ENCODE measurements at regions not wholly inside any gene's neighbourhood (a gene's known extent, or its start where the extent isn't known, plus 50 kb on each side); places are given as distances from the start of the nearest gene placed in this dataset.

- no peak for DNase-seq (ENCODE audit: extremely low spot score, insufficient read length, low read depth)
- no peak for FAIRE-seq
These were observed 408.9 kb upstream of the MPDZ start for GRCh38 chr9:13688223-13688989.

- DNase-seq (ENCODE audit: extremely low spot score, insufficient read length, low read depth): no peak
- no peak for FAIRE-seq
These were observed 405.2 kb upstream of the MPDZ start for GRCh38 chr9:13684656-13685055.

DNA sequence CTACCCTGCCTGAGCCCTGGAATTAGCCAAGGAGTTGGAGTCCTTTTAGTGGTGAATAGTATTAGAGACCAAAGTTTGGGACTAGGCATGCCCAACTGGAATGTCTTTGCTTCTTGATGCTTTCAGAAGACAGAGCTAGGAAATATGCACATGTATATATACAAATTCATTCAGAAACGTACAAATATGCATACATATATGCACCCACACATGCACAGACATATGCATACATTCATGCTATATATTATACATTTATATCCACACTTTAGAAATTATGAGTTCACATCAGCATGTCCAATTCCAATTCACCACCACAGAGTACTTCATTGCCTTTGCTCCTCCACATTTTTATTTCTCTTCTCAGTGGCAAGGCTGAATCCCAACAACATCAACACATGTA is 398.3 kb upstream of the MPDZ start:
- FAIRE-seq: no peak
- DNase-seq (ENCODE audit: extremely low spot score, insufficient read length, low read depth): no peak

- no peak for DNase-seq (ENCODE audit: extremely low spot score, insufficient read length, low read depth)
- no peak for FAIRE-seq
These were observed 396.1 kb upstream of the MPDZ start for GRCh38 chr9:13675638-13676000.

DNA sequence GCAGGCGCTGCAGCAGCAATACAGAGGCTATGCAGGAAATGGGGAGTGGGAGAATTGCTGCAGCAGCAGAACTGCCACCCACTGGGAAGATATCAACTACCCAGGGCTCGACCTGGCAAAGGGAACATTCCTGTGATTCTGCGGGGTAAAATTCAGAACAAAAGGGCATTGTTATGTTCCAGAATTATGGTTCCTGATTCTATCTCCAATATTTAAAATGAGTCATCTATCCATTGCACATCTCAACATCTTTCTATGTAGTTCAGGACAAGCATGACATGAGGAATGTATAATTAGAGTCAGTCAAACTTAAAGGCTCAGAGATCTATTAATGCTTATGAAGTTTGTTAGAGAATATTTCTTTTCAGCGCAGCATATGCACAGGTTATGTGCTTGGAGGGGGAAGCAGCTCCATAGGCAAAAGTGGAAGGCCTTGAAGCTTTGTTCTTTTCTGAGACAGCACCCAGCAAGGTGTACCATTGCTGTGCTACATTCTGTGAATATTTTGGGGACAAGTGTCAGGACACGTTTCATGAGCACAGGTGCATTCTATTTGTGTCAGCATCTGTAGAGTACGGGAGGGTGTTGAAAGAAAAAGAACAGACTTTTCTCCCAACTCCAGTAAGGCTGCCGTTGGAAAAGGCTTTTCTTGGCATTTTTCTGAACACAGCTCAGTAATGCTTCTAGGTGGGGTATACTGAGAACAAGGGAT is 395.6 kb upstream of the MPDZ start:
- FAIRE-seq: no peak
- no peak for DNase-seq (ENCODE audit: extremely low spot score, insufficient read length, low read depth)

DNA sequence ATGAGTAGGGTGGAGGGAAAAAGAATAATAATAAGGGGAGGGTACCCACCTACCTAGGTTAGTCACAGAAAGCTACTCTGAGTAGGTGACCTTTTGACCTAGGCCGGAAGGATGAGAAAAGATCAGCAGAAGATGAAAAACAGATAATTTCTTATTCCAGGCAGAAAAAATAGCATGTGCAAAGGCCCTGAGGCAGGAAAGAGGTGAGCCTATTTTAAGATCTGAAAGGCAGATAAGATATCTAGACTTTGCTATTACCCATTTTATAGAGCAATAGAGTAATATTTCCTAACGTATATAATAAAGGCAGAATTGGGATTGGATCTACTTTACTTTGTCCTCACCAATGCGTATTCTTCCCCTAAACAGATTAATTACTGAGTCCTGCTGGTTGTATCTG is 393.9 kb upstream of the MPDZ start:
- no peak for FAIRE-seq
- no peak for DNase-seq (ENCODE audit: extremely low spot score, insufficient read length, low read depth)

- FAIRE-seq: no peak
- DNase-seq (ENCODE audit: extremely low spot score, insufficient read length, low read depth): no peak
These were observed 386.1 kb upstream of the MPDZ start for GRCh38 chr9:13665418-13666066.

DNA sequence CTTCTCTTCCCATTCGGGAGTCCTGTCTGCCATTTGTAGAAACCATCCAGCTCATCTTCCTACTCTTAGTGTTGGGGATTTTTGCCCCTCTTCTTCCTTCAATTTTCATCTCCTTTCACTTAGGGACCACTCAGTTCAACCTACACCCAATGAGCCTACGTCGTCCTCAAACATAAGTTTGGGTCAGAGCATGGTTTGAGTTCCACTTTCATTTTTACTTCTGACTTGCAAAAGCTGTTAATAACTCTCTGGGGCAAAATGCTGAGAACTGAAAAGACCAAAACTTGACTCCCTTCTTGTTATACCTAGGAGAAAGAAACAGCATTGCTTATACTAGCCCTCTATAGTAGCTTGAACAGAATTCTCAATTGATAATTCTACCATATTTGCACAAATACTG is 381.5 kb upstream of the MPDZ start:
- no peak for FAIRE-seq

DNA sequence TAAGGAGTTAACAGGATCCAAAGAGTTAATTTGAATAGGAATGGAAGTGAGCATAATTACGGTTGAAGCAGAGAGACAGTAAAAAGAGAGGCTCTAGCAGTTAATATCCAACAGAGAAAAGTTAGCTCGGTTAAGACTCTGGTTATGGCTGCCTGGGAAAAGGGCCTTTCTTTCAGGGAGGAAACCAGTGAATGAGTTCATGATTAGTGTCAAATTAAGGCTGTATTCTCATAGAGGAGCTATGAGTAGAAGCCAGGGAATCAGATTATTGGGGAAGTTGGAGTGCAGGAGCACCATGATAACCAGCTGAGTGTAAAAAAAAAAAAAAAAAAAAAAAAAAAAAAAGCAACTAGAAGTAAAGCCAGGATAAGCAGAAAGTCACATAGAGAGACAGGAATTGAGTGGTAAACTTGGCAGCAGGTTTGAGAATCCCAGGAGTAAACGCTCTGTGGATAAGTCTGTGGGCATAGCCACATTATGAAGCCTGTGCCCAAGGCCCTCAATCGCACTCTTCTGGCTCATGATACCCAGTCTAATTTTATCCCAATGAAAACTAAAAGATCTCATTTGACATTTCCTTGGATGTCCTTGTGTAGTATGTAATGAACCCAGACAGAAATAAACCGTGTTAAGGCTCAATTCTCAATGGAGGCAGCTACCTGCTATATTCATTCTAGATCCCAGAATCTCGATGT is 372.6 kb upstream of the MPDZ start:
- no peak for DNase-seq (ENCODE audit: extremely low spot score, insufficient read length, low read depth)
- FAIRE-seq: no peak

More for the DNA sequence above, 381.5 kb upstream of the MPDZ start:
- DNase-seq (ENCODE audit: extremely low spot score, insufficient read length, low read depth): no peak

GRCh38 chr9:13651526-13651925 is 372.0 kb upstream of the MPDZ start:
- FAIRE-seq (no peak), DNase-seq (ENCODE audit: extremely low spot score, insufficient read length, low read depth) (no peak)

- no peak for FAIRE-seq
- no peak for DNase-seq (ENCODE audit: extremely low spot score, insufficient read length, low read depth)
These were observed 369.2 kb upstream of the MPDZ start for GRCh38 chr9:13648676-13649075.

GRCh38 chr9:13648068-13648467 is 368.6 kb upstream of the MPDZ start:
- FAIRE-seq (no peak), DNase-seq (ENCODE audit: extremely low spot score, insufficient read length, low read depth) (no peak)

GRCh38 chr9:13646500-13647021 is 367.1 kb upstream of the MPDZ start:
- no peak for FAIRE-seq
- DNase-seq (ENCODE audit: extremely low spot score, insufficient read length, low read depth): no peak

GRCh38 chr9:13645557-13645956 is 366.1 kb upstream of the MPDZ start:
- DNase-seq (ENCODE audit: extremely low spot score, insufficient read length, low read depth) (no peak), FAIRE-seq (no peak)

- no peak for FAIRE-seq
- no peak for DNase-seq (ENCODE audit: extremely low spot score, insufficient read length, low read depth)
These were observed 365.2 kb upstream of the MPDZ start for GRCh38 chr9:13644675-13645074.

- no peak for FAIRE-seq
- no peak for DNase-seq (ENCODE audit: extremely low spot score, insufficient read length, low read depth)
These were observed 363.2 kb upstream of the MPDZ start for GRCh38 chr9:13642646-13643045.

GRCh38 chr9:13629067-13629466 is 349.6 kb upstream of the MPDZ start:
- DNase-seq (ENCODE audit: extremely low spot score, insufficient read length, low read depth): no peak
- no peak for FAIRE-seq

GRCh38 chr9:13628526-13628925 is 349.0 kb upstream of the MPDZ start:
- no peak for FAIRE-seq

DNA sequence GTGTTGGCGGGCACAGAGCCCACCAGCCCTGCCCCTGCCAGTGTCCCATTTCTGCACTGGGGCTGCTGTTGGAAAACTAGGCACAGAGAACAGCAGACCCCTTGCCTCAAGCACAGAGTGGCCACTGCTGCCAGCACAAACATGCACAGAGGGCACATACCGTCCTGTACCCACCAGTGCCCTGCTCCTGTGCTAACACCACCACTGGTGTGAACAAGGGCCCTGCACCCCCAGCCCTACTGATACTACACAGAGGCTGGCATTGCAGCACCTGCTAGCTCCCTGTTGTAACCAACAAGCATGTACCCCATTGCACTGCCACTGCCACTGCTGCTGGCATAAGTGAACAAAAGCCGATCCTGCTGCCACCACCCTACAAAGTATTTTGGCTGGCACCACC is 348.0 kb upstream of the MPDZ start:
- FAIRE-seq: no peak
- DNase-seq (ENCODE audit: extremely low spot score, insufficient read length, low read depth): no peak

More at GRCh38 chr9:13628526-13628925, 349.0 kb upstream of the MPDZ start:
- DNase-seq (ENCODE audit: extremely low spot score, insufficient read length, low read depth): no peak

GRCh38 chr9:13627071-13627470 is 347.6 kb upstream of the MPDZ start:
- DNase-seq (ENCODE audit: extremely low spot score, insufficient read length, low read depth): no peak
- FAIRE-seq: no peak

All from GM18507 (cell line).